A549 (cell line): ENCODE measurements at regions not wholly inside any gene's neighbourhood (a gene's known extent, or its start where the extent isn't known, plus 50 kb on each side); places are given as distances from the start of the nearest gene placed in this dataset.

Experiments
- CTCF ChIP-seq: fragments of >200 bp; sonication (Bioruptor Twin); formaldehyde crosslinking; IDR thresholded peaks from 3 replicates; pipeline ENCODE4 v1.5.1; 2016
- EHMT2 ChIP-seq: fragments of 200-600 bp; sonication (generic); IDR thresholded peaks from 2 replicates; pipeline ENCODE4 v1.6.1; 2016; ENCODE audit warnings: antibody characterized with exemption, low read depth, mild to moderate bottlenecking, moderate library complexity
- ELK1 ChIP-seq: fragments of 150-350 bp; IDR thresholded peaks from 2 replicates; pipeline ENCODE4 v1.6.1; 2014; ENCODE audit warnings: low read depth, mild to moderate bottlenecking, low read length
- EP300 ChIP-seq, 2 experiments: fragments of >200 bp; sonication (Bioruptor Twin); formaldehyde crosslinking; IDR thresholded peaks; 2 replicates in 1 of 2; 3 replicates in 1 of 2; pipeline ENCODE4 v1.6.1; 2016 to 2017
- FOSL2 ChIP-seq, 2 experiments: fragments of 450-650 bp in 1 of 2; fragments of >200 bp in 1 of 2; sonication (Bioruptor Twin) in 1 of 2; formaldehyde crosslinking; IDR thresholded peaks; 2 replicates each; pipeline versions ENCODE4 v1.5.0 to v1.6.1; 2016 to 2020; ENCODE audit warnings: mild to moderate bottlenecking in 1 of 2, moderate library complexity in 1 of 2
- HOXA7 ChIP-seq: fragments of 250-450 bp; sonication (Bioruptor Pico); IDR thresholded peaks from 2 replicates; pipeline ENCODE4 v1.5.0; 2020; ENCODE audit warnings: mild to moderate bottlenecking, moderate library complexity
- HOXB5 ChIP-seq: fragments of 250-450 bp; sonication (Bioruptor Pico); IDR thresholded peaks from 2 replicates; pipeline ENCODE4 v1.5.0; 2020; ENCODE audit warnings: mild to moderate bottlenecking, moderate library complexity
- MAZ ChIP-seq: fragments of 150-350 bp; IDR thresholded peaks from 2 replicates; pipeline ENCODE4 v1.6.1; 2014; ENCODE audit warnings: antibody characterized with exemption, low read depth, low read length, borderline replicate concordance
- POLR2A ChIP-seq: IDR thresholded peaks from 2 replicates; pipeline ENCODE4 v1.6.1; 2012; ENCODE audit warnings: mild to moderate bottlenecking, low read length
- RAD21 ChIP-seq, 2 experiments: fragments of >200 bp in 1 of 2; sonication (Bioruptor Twin) in 1 of 2; formaldehyde crosslinking in 1 of 2; IDR thresholded peaks in 1 of 2; conservative IDR thresholded peaks in 1 of 2; 2 replicates in 1 of 2; 3 replicates in 1 of 2; pipeline ENCODE4 v1.6.1; 2012 to 2018; ENCODE audit warnings: inconsistent platforms in 1 of 2
- ZFP36 ChIP-seq: fragments of 450-650 bp; IDR thresholded peaks from 2 replicates; pipeline ENCODE4 v1.6.1; 2014; ENCODE audit warnings: borderline replicate concordance; ENCODE audit not compliant: partially characterized antibody

- TF ChIP-seq CTCF (no peak), HOXB5 (CRISPR knock-in tag) (no peak), MAZ (no peak), POLR2A (no peak), EHMT2 (no peak), ELK1 (no peak), RAD21 (conservative IDR thresholded peaks at IDR 0.05 in 1 of 2, IDR thresholded peaks at IDR 0.05 in 1 of 2) (no peak), ZFP36 (no peak), FOSL2 (IDR thresholded peaks at IDR 0.05) (no peak), FOSL2 (CRISPR knock-in tag; IDR thresholded peaks at IDR 0.05) (no peak), EP300 (IDR thresholded peaks at IDR 0.05) (no peak), HOXA7 (no peak)
These were observed 162.3 kb downstream of the MRPL14 start for GRCh38 chr6:43964659-43965570.
